Adrenal gland (tissue), 5 donors: ENCODE measurements at regions not wholly inside any gene's neighbourhood (a gene's known extent, or its start where the extent isn't known, plus 50 kb on each side); places are given as distances from the start of the nearest gene placed in this dataset.

Experiments
- POLR2A ChIP-seq, 2 donors: fragments of 450-650 bp; IDR thresholded peaks; one replicate each; pipeline ENCODE4 v1.6.1; 2017; ENCODE audit warnings: antibody characterized with exemption in 2 of 2, mild to moderate bottlenecking in 2 of 2, moderate library complexity in 1 of 2
- TF ChIP-seq, protein P1 (sequence below), 6 experiments: fragments of 450-650 bp in 4 of 6; fragments of 200-600 bp in 2 of 6; sonication (generic) in 1 of 6; IDR thresholded peaks; 1 replicate in 5 of 6; 2 replicates in 1 of 6; pipeline versions ENCODE4 v1.5.1 to v1.8.0; 2016 to 2021; ENCODE audit warnings: antibody characterized with exemption in 6 of 6, mild to moderate bottlenecking in 2 of 6, moderate library complexity in 1 of 6
- donor health status: DM: no; HTN: no; CAD: no.

DNA sequence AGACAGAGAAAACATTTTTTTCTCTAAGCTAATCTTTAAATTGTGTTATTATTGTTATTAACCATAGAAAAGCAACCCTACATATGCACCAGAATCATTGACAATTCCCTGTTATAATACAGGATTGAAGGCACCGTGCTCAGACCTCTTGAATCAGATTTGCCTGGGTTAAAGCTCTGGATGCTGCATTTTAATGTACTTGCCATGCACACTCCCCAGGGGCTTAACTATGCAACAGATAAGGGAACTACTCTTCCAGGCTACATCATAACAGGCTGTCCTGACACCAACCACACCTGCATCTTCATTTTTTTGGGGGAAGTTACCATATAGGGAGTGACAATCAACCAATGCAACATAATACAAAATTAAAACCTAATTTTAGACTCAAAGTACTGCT, 1187.6 kb upstream of the CDH8 start:
- TF ChIP-seq, protein P1, sequence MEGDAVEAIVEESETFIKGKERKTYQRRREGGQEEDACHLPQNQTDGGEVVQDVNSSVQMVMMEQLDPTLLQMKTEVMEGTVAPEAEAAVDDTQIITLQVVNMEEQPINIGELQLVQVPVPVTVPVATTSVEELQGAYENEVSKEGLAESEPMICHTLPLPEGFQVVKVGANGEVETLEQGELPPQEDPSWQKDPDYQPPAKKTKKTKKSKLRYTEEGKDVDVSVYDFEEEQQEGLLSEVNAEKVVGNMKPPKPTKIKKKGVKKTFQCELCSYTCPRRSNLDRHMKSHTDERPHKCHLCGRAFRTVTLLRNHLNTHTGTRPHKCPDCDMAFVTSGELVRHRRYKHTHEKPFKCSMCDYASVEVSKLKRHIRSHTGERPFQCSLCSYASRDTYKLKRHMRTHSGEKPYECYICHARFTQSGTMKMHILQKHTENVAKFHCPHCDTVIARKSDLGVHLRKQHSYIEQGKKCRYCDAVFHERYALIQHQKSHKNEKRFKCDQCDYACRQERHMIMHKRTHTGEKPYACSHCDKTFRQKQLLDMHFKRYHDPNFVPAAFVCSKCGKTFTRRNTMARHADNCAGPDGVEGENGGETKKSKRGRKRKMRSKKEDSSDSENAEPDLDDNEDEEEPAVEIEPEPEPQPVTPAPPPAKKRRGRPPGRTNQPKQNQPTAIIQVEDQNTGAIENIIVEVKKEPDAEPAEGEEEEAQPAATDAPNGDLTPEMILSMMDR (IDR thresholded peaks at IDR 0.05) = no peak
- TF ChIP-seq POLR2A (IDR thresholded peaks at IDR 0.05) = no peak
